D721Med (cell line): ENCODE measurements at regions not wholly inside any gene's neighbourhood (a gene's known extent, or its start where the extent isn't known, plus 50 kb on each side); places are given as distances from the start of the nearest gene placed in this dataset.

Experiments used
- DNase-seq: peaks from one replicate; pipeline ENCODE4 v3.0.0; 2011; ENCODE audit warnings: low spot score; ENCODE audit not compliant: insufficient read length
- FAIRE-seq: peaks from 2 replicates; lab custom pipeline; 2011; peaks lifted over from hg19 to GRCh38; lab: Jason Lieb, UNC
- TF ChIP-seq, protein P1 (sequence below): IDR thresholded peaks from 2 replicates; pipeline ENCODE4 v1.5.1; 2012; ENCODE audit warnings: mild to moderate bottlenecking, control low read depth; ENCODE audit not compliant: insufficient read depth; ENCODE audit errors: missing control alignments

DNA sequence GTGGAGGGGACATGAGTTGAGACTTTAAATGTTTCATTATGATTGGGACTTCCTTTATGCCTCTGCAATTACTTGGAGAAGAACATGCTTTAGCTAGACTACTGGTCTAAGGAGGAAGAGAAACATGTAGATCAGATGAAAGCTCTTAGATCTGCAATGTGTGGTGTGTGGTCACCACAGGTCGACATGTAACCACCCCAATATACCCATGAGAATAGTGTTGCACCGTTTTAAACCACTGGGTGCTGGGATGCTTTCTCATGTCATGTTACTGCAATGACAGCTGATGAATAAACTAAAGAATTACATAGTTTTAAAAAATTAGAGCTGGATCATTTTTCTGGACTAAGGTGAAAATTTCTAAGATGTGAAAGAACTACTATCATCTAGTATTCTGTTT, 1039.7 kb downstream of the RAPGEF2 start:
- no peak for FAIRE-seq

DNA sequence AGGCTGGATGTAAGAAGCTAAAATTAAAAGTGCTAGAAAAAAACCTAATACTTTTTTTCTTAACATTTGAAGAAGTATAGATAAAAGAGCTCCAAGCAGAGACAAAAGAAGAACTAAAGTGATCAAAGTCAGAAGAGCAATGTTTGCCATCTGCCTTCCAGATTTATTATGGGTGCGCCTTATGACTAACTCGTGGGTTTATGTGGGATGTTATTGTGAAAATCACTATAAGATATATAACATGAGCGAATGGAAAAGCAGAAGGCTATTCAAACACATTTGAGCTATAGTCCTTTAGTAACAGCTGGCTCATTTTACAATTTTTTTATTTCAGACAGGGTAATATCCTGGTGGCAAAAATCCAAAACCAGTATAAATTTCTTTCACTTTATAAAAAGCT, 1040.7 kb downstream of the RAPGEF2 start:
- FAIRE-seq: no peak
- TF ChIP-seq, protein P1, sequence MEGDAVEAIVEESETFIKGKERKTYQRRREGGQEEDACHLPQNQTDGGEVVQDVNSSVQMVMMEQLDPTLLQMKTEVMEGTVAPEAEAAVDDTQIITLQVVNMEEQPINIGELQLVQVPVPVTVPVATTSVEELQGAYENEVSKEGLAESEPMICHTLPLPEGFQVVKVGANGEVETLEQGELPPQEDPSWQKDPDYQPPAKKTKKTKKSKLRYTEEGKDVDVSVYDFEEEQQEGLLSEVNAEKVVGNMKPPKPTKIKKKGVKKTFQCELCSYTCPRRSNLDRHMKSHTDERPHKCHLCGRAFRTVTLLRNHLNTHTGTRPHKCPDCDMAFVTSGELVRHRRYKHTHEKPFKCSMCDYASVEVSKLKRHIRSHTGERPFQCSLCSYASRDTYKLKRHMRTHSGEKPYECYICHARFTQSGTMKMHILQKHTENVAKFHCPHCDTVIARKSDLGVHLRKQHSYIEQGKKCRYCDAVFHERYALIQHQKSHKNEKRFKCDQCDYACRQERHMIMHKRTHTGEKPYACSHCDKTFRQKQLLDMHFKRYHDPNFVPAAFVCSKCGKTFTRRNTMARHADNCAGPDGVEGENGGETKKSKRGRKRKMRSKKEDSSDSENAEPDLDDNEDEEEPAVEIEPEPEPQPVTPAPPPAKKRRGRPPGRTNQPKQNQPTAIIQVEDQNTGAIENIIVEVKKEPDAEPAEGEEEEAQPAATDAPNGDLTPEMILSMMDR: no peak
- no peak for DNase-seq

More for the DNA sequence above, 1039.7 kb downstream of the RAPGEF2 start:
- TF ChIP-seq, protein P1: no peak
- no peak for DNase-seq

DNA sequence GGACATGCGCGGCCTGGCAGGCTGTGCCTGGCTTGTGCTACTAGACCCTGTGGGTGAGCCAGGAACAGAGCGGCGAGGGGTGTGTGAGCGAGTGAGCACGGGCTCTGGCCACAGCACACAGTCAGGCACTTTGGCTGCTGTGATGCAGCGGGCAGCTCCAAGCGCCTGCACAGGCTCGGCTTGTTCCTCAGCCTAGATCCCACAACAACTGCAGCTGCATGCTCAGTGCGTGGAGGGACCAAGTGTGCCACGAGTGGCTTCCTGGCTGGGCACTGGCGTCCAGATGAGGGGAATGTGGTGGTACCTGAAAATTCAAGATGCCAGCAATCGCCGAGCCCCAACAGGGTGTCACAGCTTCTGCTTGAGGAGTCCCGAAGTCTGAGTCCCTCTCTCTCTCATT, 1056.6 kb downstream of the RAPGEF2 start:
- TF ChIP-seq, protein P1: no peak
- DNase-seq: no peak

DNA sequence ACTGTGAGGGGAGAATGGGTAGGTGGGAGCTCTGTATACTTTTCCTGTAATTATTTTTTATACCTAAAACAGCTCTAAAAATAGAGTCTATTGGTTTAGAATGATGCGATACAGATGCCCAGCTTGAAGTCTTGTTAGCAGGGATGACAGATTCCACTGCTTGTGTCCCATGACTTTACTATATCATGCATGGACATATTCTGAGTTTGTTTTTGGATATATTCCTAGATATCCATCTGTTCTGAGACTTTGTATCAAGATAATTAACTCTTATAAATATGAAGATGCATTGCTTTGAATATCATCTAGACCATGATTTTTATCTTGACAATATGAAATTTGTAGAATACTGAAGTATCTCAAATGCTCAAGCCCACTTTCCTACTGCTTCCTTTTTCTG, 1058.1 kb downstream of the RAPGEF2 start:
- no peak for FAIRE-seq
- DNase-seq: no peak
- TF ChIP-seq, protein P1: no peak

More for the DNA sequence above, 1056.6 kb downstream of the RAPGEF2 start:
- FAIRE-seq: no peak

DNA sequence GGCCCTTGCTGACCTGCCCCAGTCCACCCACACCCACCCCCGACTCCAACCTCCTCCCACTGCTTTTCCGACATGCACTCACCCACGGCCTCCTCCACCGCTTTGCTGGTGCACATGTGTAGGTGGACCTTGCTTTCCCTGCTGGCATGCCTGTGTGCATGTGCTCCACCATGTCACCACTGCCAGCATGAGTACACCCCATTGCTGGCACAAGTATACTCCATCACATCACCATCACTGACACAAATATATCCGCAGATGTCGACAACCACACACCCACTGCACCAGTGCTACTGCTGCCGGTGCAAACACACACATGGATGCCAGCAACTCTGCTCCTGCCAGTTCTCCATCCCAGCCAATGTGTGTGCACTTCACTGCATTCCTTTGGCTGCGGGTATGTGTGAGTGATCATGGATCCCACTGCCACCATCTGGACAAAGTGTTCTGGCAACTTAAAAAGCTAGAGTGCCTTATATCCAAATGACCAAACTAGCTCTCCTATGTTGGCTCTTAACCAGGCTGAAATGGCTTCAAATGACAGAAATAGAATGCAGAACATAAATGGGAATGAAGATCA, 1072.3 kb downstream of the RAPGEF2 start:
- TF ChIP-seq, protein P1: no peak
- FAIRE-seq (no peak), DNase-seq (no peak)

DNA sequence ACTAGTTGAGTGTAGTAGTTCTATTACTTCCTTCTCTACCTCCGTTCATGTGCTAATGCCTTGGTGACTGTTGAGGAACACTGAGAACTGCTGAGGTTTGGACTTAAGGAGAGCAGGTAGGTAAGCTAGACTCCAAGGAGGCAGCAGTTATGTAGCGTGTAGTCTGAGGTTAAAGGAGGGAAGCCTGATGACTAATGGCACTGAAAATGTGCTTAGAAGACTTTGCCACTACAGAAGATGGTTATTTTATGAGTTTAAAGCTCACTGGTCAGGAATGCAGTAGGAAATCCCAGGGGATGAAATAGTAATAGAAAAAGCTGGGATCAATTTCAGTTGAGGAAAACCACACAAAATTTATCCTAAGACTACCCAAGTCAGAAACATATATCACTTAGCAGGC, 1077.3 kb downstream of the RAPGEF2 start:
- DNase-seq: no peak
- FAIRE-seq: no peak
- TF ChIP-seq, protein P1: no peak

DNA sequence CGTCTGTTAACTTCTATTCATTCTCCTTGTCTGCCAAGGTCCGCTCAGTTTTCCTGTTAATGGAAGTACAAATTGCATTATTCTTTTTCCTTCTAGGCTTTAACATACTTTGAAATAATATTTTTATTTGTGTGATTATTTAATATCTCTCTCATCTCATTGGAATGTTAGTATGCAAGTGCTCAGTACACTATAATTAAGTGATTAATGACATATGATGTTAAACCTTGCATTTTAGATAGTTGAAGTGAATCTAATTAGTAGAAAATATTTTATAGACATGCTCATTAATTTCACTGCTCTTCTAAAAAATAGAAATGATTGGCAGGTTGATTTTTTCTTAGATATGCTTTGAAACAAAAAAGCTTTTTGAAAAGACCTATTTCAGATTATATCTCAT, 1079.8 kb downstream of the RAPGEF2 start:
- FAIRE-seq: no peak
- DNase-seq: no peak
- TF ChIP-seq, protein P1: no peak
